A549 (cell line): ENCODE measurements at regions not wholly inside any gene's neighbourhood (a gene's known extent, or its start where the extent isn't known, plus 50 kb on each side); places are given as distances from the start of the nearest gene placed in this dataset.

Experiments used
- ATAC-seq, 2 experiments: fragments of 200-7000 bp in 1 of 2; fragments of >200 bp in 1 of 2; cut with Nextera tagmentation in 1 of 2; cut with Tn5 transposase in 1 of 2; 3 replicates each; pipeline versions ENCODE4 v1.8.0 to v1.9.1; 2018 to 2020; ENCODE audit warnings: mild to moderate bottlenecking in 1 of 2, moderate library complexity in 1 of 2
- CTCF ChIA-PET: fragments of 300-600 bp; sonication (Branson Sonifier 250); formaldehyde crosslinking; extraction: SDS; loops from one replicate; lab custom pipeline; 2021; ENCODE audit warnings: antibody characterized with exemption, inconsistent platforms; lab: Yijun Ruan, JAX
- POLR2A ChIA-PET: fragments of 350-600 bp; formaldehyde crosslinking; extraction: SDS; loops from one replicate; lab custom pipeline; 2021; ENCODE audit warnings: antibody characterized with exemption, inconsistent platforms; lab: Yijun Ruan, JAX
- DNase-seq, 2 experiments: peaks; one replicate each; pipeline versions ENCODE4 v3.0.0 to v3.0.0-alpha.2; 2011 to 2016; ENCODE audit warnings: low read depth in 1 of 2, low spot score in 1 of 2
- FAIRE-seq: peaks from 2 replicates; lab custom pipeline; 2011; peaks lifted over from hg19 to GRCh38; lab: Jason Lieb, UNC
- H3K27ac ChIP-seq, 2 experiments: fragments of >200 bp; sonication (Bioruptor Twin); formaldehyde crosslinking; 3 replicates each; pipeline ENCODE4 v1.5.1; 2016 to 2017
- H3K4me1 ChIP-seq: fragments of >200 bp; sonication (Bioruptor Twin); formaldehyde crosslinking; 3 replicates; pipeline ENCODE4 v1.6.1; 2016
- H3K4me2 ChIP-seq: fragments of >200 bp; sonication (Bioruptor Twin); formaldehyde crosslinking; 3 replicates; pipeline ENCODE4 v1.6.1; 2016
- H3K4me3 ChIP-seq: fragments of >200 bp; sonication (Bioruptor Twin); formaldehyde crosslinking; 3 replicates; pipeline ENCODE4 v1.5.1; 2016
- H3K9me3 ChIP-seq: fragments of >200 bp; sonication (Bioruptor Twin); formaldehyde crosslinking; 3 replicates; pipeline ENCODE4 v1.6.1; 2016
- ATOH8 ChIP-seq: fragments of 250-450 bp; sonication (Bioruptor Pico); IDR thresholded peaks from 2 replicates; pipeline ENCODE4 v1.5.0; 2020; ENCODE audit warnings: low read depth, mild to moderate bottlenecking, moderate library complexity
- BCL3 ChIP-seq: fragments of >200 bp; sonication (Bioruptor Twin); formaldehyde crosslinking; IDR thresholded peaks from 3 replicates; pipeline ENCODE4 v1.6.1; 2016
- CBX2 ChIP-seq: fragments of 200-600 bp; sonication (generic); IDR thresholded peaks from 2 replicates; pipeline ENCODE4 v1.6.1; 2016; ENCODE audit warnings: low read depth, mild to moderate bottlenecking, borderline replicate concordance
- CHD2 ChIP-seq: fragments of 150-350 bp; IDR thresholded peaks from 2 replicates; pipeline ENCODE4 v1.6.1; 2014; ENCODE audit warnings: low read length; ENCODE audit not compliant: partially characterized antibody
- CHD4 ChIP-seq: fragments of 200-600 bp; sonication (generic); IDR thresholded peaks from 2 replicates; pipeline ENCODE4 v1.6.1; 2016; ENCODE audit warnings: antibody characterized with exemption, mild to moderate bottlenecking, borderline replicate concordance
- CTCF ChIP-seq: fragments of >200 bp; sonication (Bioruptor Twin); formaldehyde crosslinking; IDR thresholded peaks from 3 replicates; pipeline ENCODE4 v1.5.1; 2016
- E2F6 ChIP-seq: IDR thresholded peaks from 2 replicates; pipeline ENCODE4 v1.6.1; 2012; ENCODE audit warnings: low read depth, borderline replicate concordance
- ESRRA ChIP-seq: fragments of 150-350 bp; IDR thresholded peaks from 2 replicates; pipeline ENCODE4 v1.6.1; 2014; ENCODE audit warnings: mild to moderate bottlenecking, low read length, borderline replicate concordance
- GATA3 ChIP-seq: IDR thresholded peaks from 2 replicates; pipeline ENCODE4 v1.6.1; 2012; ENCODE audit warnings: borderline replicate concordance
- HEYL ChIP-seq: fragments of 250-450 bp; sonication (Bioruptor Pico); IDR thresholded peaks from 2 replicates; pipeline ENCODE4 v1.8.0; 2021; ENCODE audit warnings: mild to moderate bottlenecking, moderate library complexity
- HOXA7 ChIP-seq: fragments of 250-450 bp; sonication (Bioruptor Pico); IDR thresholded peaks from 2 replicates; pipeline ENCODE4 v1.5.0; 2020; ENCODE audit warnings: mild to moderate bottlenecking, moderate library complexity
- HOXB13 ChIP-seq: fragments of 250-450 bp; sonication (Bioruptor Pico); IDR thresholded peaks from 2 replicates; pipeline ENCODE4 v1.5.0; 2020; ENCODE audit warnings: low read depth, mild to moderate bottlenecking, moderate library complexity
- HOXB5 ChIP-seq: fragments of 250-450 bp; sonication (Bioruptor Pico); IDR thresholded peaks from 2 replicates; pipeline ENCODE4 v1.5.0; 2020; ENCODE audit warnings: mild to moderate bottlenecking, moderate library complexity
- JUNB ChIP-seq: fragments of >200 bp; sonication (Bioruptor Twin); formaldehyde crosslinking; IDR thresholded peaks from 2 replicates; pipeline ENCODE4 v1.6.1; 2016
- KDM1A ChIP-seq: fragments of 200-600 bp; sonication (generic); IDR thresholded peaks from 2 replicates; pipeline ENCODE4 v1.6.1; 2016; ENCODE audit warnings: low read depth, mild to moderate bottlenecking
- KDM5A ChIP-seq: fragments of 200-600 bp; sonication (generic); IDR thresholded peaks from 2 replicates; pipeline ENCODE4 v1.6.1; 2016; ENCODE audit warnings: antibody characterized with exemption, mild to moderate bottlenecking
- NFE2L2 ChIP-seq: fragments of 150-350 bp; conservative IDR thresholded peaks from 2 replicates; pipeline ENCODE4 v1.6.1; 2014; ENCODE audit warnings: low read length
- NR3C1 ChIP-seq: fragments of >200 bp; sonication (Bioruptor Twin); formaldehyde crosslinking; IDR thresholded peaks from 3 replicates; pipeline ENCODE4 v1.6.1; 2017
- PBX3 ChIP-seq: IDR thresholded peaks from 2 replicates; pipeline ENCODE4 v1.6.1; 2012
- PHF8 ChIP-seq: fragments of 200-600 bp; sonication (generic); IDR thresholded peaks from 2 replicates; pipeline ENCODE4 v1.6.1; 2016; ENCODE audit warnings: low read depth, mild to moderate bottlenecking, antibody characterized with exemption, moderate library complexity, borderline replicate concordance
- POLR2A ChIP-seq: IDR thresholded peaks from 2 replicates; pipeline ENCODE4 v1.6.1; 2012; ENCODE audit warnings: mild to moderate bottlenecking, low read length
- POLR2AphosphoS2 ChIP-seq: conservative IDR thresholded peaks from 2 replicates; pipeline ENCODE4 v1.6.1; 2012; ENCODE audit warnings: low read length, improper control_type of control experiment, inconsistent platforms
- RAD21 ChIP-seq, 2 experiments: fragments of >200 bp in 1 of 2; sonication (Bioruptor Twin) in 1 of 2; formaldehyde crosslinking in 1 of 2; IDR thresholded peaks in 1 of 2; conservative IDR thresholded peaks in 1 of 2; 2 replicates in 1 of 2; 3 replicates in 1 of 2; pipeline ENCODE4 v1.6.1; 2012 to 2018; ENCODE audit warnings: inconsistent platforms in 1 of 2
- SREBF2 ChIP-seq: fragments of 450-650 bp; IDR thresholded peaks from 2 replicates; pipeline ENCODE4 v1.6.1; 2014; ENCODE audit warnings: mild to moderate bottlenecking, moderate library complexity
- TFCP2L1 ChIP-seq: fragments of 250-450 bp; sonication (Bioruptor Pico); IDR thresholded peaks from 2 replicates; pipeline ENCODE4 v1.5.0; 2021; ENCODE audit warnings: mild to moderate bottlenecking
- USF2 ChIP-seq: fragments of 450-650 bp; IDR thresholded peaks from 2 replicates; pipeline ENCODE4 v1.6.1; 2014; ENCODE audit warnings: antibody characterized with exemption
- ZNF302 ChIP-seq: fragments of 250-450 bp; sonication (Bioruptor Pico); IDR thresholded peaks from 2 replicates; pipeline ENCODE4 v1.9.0; 2021; ENCODE audit warnings: inconsistent platforms, mild to moderate bottlenecking, moderate library complexity
- ZSCAN20 ChIP-seq: fragments of 250-450 bp; sonication (Bioruptor Pico); IDR thresholded peaks from 2 replicates; pipeline ENCODE4 v1.8.0; 2022; ENCODE audit warnings: mild to moderate bottlenecking, moderate library complexity
- WGBS: methylation state at CpG from one replicate; pipeline ENCODE4 v1.1.6; 2017; ENCODE audit errors: missing lambda C conversion rate; 5-methylcytosine and 5-hydroxymethylcytosine counted together

GRCh38 chr13:28566891-28567290 lies 72.0 kb upstream of the FLT1 start:
- no peaks in the 10 kb centered on the region for H3K4me1 ChIP-seq
- FAIRE-seq (no peak), ATAC-seq (no peak), DNase-seq (no peak)
- POLR2A ChIA-PET, result no interaction called here
- CTCF ChIA-PET, result no interaction called here
- H3K4me2 ChIP-seq, result no peak overlapping the region
- no peaks in the 10 kb centered on the region for H3K9me3 ChIP-seq
- H3K4me3 ChIP-seq, result no peak overlapping the region
- H3K27ac ChIP-seq, result no peak overlapping the region
- 50% methylated on average over 4 of the region's 4 CpGs for WGBS
- TF ChIP-seq PBX3 (no peak), HEYL (CRISPR knock-in tag) (no peak)

GRCh38 chr13:28566283-28566682 lies 71.4 kb upstream of the FLT1 start:
- POLR2A ChIA-PET, result no interaction called here
- CTCF ChIA-PET, result no interaction called here
- TF ChIP-seq E2F6 (no peak), HOXA7 (CRISPR knock-in tag) (no peak), POLR2A (no peak), ZSCAN20 (CRISPR knock-in tag) (no peak), PHF8 (no peak), USF2 (no peak), HOXB13 (CRISPR knock-in tag) (no peak), CHD2 (no peak), BCL3 (no peak), POLR2AphosphoS2 (no peak), PBX3 (no peak), ATOH8 (CRISPR knock-in tag) (no peak), CBX2 (no peak), KDM1A (no peak), CHD4 (no peak), JUNB (no peak), RAD21 (conservative IDR thresholded peaks at IDR 0.05 in 1 of 2, IDR thresholded peaks at IDR 0.05 in 1 of 2) (no peak), KDM5A (no peak)
- TF ChIP-seq, all 56 proteins: peak for 0

GRCh38 chr13:28564030-28564429 lies 69.1 kb upstream of the FLT1 start:
- POLR2A ChIA-PET, result no interaction called here
- ATAC-seq, result no peak
- TF ChIP-seq NR3C1 (no peak), NFE2L2 (no peak), RAD21 (conservative IDR thresholded peaks at IDR 0.05 in 1 of 2, IDR thresholded peaks at IDR 0.05 in 1 of 2) (no peak), GATA3 (no peak), TFCP2L1 (CRISPR knock-in tag) (no peak), CTCF (no peak), USF2 (no peak), HOXB5 (CRISPR knock-in tag) (no peak), SREBF2 (no peak), ZNF302 (CRISPR knock-in tag) (no peak), POLR2A (no peak), ESRRA (no peak)

More at GRCh38 chr13:28566283-28566682, 71.4 kb upstream of the FLT1 start:
- no peak overlapping the region for H3K4me3 ChIP-seq
- ATAC-seq (no peak), DNase-seq (no peak), FAIRE-seq (no peak)
- no peaks in the 10 kb centered on the region for H3K9me3 ChIP-seq
- H3K4me1 ChIP-seq, result no peaks in the 10 kb centered on the region
- 12% methylated on average over 2 of the region's 3 CpGs for WGBS
- H3K4me2 ChIP-seq, result no peak overlapping the region
- H3K27ac ChIP-seq, result no peak overlapping the region

More at GRCh38 chr13:28564030-28564429, 69.1 kb upstream of the FLT1 start:
- H3K4me3 ChIP-seq, result no peak overlapping the region
- no peak overlapping the region for H3K4me2 ChIP-seq
- FAIRE-seq (no peak), DNase-seq (no peak)
- CTCF ChIA-PET, result no interaction called here
- no peak overlapping the region for H3K27ac ChIP-seq
- 64% methylated on average over 10 of the region's 10 CpGs for WGBS
- no peaks in the 10 kb centered on the region for H3K4me1 ChIP-seq
- no peaks in the 10 kb centered on the region for H3K9me3 ChIP-seq
